ENCODE measurements at regions not wholly inside any gene's neighbourhood (a gene's known extent, or its start where the extent isn't known, plus 50 kb on each side); places are given as distances from the start of the nearest gene placed in this dataset.
"Not testable (repeated sequence)": the region's sequence is repeated elsewhere in the genome, so short reads cannot be mapped to it uniquely, and the experiment has no call there.

DNA sequence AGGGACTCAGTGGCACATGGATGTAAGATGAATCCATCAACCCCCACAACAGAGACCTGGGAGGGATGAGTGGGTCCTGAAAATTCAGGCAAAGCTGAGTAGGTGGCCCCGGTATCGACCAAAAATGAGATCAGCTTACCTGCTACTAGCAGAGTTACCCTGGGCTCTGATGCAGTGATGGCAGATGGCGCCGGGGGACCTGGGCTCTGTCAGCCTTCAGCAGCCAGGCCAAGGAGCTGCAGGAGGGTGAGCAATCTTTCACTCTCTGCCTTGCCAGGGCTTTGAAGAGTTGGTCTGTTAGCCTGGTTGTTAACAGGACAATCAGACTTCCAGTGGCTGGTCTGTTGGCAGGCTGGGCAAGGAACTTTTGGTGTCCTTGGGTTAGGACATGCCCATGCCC lies 1054.8 kb downstream of the SI start:
- DNase-seq (ENCODE audit: low read depth in 4 of 4, low spot score in 3 of 4) = no peak

DNA sequence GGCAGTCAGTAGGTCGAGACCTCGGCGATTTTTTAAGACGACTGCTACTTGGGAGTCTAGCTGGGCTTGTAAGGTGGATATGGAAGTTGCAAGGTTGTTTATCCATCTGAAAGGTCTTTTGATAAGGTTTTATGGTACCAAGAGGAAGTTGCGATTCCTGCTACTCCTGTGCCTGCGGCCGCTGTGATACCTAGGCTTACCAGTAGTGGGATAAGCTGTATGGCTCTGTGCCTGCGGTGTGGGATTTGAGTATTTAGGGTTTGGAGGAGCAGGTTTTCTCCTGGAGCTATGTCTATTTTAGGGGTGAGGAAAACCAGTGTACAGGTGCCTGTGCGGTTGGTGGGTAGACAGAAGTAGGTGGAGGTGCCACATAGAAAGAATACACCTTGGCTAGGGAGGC lies 1059.8 kb downstream of the SI start:
- no peak for DNase-seq (ENCODE audit: low read depth in 4 of 4, low spot score in 3 of 4)

DNA sequence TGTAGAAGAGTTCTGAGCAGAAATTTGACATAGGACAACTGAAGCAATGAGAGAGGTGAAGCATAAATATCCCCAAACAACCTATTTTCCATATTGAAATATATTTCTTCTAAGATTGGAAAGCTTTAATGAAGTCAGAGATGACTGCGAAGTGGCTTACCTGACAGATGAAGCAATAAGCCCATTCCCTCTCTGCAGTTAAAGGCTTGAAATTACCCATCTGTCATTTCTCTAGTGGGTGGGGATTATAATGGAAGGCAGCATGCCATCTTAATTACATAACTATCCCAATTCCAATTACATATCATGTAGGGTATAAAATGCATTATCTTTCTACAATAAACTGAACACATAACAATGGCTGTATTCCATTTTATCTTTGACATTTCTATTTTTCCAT lies 1070.5 kb downstream of the SI start:
- no peak for DNase-seq (ENCODE audit: low read depth in 4 of 4, low spot score in 3 of 4)

DNA sequence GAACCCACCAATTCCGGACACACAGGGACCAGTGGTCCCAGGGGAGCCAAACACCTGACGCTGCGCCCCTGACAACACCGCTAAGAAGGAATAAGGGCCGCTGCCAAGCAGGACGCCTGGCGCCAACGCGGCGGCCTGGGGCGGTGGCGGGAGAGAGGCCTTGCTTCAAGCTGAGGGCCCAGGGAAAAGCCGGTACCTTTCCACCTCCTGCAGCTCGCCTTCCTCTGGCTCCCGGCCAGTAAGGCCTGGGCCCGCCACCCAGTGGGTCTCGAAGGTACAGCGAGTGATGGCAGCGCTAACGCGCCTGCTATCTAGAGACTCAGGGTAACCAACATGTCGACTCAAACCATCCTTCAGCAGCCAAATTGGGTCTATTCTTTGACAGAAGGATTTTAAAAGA lies 1074.1 kb downstream of the SI start:
- DNase-seq (ENCODE audit: low read depth in 4 of 4, low spot score in 3 of 4) = no peak

DNA sequence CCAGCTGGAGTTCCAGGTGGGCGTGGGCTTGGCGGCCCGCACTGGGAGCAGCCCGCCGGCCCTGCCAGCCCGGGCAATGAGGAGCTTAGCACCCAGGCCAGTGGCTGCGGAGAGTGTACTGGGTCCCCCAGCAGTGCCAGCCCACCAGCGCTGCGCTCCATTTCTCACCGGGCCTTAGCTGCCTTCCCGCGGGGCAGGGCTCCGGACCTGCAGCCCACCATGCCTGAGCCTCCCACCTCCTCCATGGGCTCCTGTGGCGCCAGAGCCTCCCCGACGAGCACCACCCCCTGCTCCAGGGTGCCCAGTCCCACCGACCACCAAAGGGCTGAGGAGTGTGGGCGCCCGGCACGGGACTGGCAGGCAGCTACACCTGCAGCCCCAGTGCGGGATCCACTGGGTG lies 1075.3 kb downstream of the SI start:
- not testable (repeated sequence) for DNase-seq (ENCODE audit: low read depth in 4 of 4, low spot score in 3 of 4)

DNA sequence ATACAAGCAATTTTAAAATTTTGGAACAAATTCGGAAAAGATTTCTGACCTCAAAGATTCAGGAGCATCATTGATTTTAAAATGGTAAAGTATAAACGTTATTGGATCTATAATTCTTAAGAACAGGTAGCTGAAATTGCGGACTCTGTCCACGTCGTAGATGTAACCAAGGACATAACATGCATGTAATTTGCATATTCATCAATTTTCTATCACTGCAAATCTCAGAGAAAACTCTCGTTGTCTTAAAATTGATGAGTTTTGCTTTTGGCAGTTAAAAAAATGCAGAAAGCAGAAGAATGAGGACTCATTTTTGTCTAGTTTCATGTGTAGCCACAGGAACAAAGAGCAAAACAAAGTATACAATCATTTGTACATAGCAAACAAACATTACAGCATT lies 1094.4 kb downstream of the SI start:
- DNase-seq (ENCODE audit: low read depth in 4 of 4, low spot score in 3 of 4) = no peak

DNA sequence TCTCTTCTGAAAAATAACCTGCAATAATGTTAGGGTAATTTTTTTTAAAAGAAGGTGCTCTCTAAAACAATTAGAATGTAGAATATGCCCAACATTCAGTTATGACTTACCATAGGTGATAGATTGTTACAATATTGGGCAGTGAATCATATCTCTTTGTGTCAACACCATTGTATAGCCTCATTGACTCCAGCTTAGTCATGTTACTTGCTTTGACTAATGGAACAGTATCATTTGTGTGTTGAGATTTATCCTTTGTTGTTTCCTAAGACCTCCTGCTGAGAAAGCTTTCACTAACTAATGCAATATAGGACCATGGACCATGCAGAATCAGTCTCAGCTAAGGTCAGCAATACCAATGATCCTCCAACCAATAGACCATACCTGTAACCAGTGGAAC lies 1106.4 kb downstream of the SI start:
- DNase-seq (ENCODE audit: low read depth in 4 of 4, low spot score in 3 of 4) = no peak

DNA sequence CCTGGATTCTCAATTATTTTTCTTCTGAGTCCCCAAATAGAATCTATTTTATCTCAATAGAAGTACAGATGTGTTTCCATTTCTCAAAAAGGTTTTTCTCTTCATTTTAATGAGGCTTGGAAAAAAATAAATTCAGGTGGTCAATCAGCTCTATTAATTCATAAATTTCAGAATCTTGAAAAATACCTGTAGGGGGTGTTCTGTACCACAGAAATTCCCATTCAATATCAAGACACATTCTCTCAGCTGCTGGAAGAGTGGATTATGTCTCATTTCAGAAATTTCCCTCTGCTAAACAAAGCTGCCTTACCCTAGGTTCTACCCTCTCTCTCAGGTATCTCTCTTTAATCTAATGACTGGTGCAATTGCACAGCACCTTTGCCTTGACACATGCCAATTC lies 1121.2 kb downstream of the SI start:
- no peak for DNase-seq (ENCODE audit: low read depth in 4 of 4, low spot score in 3 of 4)

DNA sequence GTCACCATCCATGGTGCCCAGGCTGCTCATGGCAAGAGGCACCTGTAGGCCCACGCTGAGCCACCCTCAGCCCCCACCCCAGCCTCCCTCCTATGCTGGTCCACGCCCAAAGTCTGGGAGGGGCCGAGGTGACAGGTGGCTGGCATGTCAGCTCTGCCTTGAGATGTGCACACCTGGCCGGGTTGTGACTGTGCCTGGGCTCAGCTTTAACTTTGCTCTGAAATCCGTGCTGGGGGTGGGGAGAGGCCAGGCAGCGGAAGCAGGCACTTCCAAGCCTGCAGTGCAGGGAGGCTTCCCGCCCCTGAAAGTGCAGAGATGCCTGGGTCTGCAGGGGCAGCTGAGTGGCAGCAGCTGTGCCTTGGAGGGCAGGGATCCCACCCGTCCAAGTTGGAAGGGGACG lies 1124.8 kb downstream of the SI start:
- DNase-seq (ENCODE audit: low read depth in 4 of 4, low spot score in 3 of 4) = no peak

DNA sequence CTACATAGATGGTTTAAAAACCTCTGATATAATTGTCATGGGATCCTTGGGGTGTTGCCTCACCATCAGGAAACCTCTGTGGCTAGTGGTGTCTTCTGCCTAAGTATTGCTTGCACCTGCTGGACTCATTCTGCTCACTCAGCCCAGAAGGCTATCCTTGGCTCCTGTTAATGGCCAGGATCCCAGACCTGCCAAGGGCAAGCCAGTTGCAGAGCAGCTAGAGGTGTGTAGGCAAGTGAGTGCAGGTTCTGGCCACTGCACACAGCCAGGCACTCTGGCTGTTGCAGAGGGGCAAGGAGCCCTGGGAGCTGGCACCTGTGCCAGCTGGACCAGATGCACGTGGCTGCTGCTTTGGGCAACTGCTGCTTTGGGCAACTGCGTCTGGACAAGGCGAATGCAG lies 1125.8 kb downstream of the SI start:
- no peak for DNase-seq (ENCODE audit: low read depth in 4 of 4, low spot score in 3 of 4)

DNA sequence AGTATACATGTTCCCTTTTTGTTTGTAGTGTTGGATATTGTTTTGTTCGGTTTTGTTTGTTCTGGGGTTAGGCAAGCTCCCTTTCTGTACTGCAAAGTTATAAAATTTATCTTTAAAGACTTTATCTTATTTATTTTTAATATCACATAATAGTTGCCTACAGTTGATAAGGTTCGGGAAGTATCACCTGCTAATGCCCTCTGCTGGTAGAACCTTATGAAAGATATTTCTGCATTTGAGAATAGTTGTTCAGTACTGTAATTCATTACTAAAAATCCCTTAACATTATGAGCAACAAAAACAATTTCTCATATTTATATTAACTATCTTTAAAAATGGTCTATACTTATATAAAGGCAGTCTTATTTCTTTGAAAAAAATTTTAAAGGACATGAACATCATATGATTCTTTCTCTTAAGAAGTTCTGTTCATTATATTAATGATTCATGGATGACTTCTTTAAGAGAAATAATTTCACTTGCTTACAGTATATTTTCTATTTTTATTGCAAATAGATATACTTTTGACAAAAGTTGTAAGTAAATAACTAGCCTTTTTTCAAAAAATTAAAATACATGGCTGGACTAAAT lies 1126.8 kb downstream of the SI start:
- DNase-seq (ENCODE audit: low read depth in 4 of 4, low spot score in 3 of 4) = no peak

DNA sequence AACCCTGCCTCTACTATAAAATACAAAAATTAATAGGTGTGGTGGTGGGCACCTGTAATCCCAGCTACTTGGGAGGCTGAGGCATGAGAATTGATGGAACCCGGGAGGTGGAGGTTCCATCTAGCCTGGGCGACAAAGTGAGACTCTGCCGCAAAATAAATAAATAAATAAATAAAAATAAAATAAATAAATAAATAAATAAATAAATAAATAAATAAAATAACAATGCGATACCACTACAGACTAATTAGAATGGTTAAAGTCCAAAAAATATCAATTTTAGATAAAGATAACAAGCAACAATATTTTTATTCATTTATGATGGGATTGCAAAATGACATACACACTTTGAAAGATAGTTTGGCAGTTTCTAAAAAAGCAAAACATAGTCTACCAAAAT lies 1131.5 kb downstream of the SI start:
- no peak for DNase-seq (ENCODE audit: low read depth in 4 of 4, low spot score in 3 of 4)

DNA sequence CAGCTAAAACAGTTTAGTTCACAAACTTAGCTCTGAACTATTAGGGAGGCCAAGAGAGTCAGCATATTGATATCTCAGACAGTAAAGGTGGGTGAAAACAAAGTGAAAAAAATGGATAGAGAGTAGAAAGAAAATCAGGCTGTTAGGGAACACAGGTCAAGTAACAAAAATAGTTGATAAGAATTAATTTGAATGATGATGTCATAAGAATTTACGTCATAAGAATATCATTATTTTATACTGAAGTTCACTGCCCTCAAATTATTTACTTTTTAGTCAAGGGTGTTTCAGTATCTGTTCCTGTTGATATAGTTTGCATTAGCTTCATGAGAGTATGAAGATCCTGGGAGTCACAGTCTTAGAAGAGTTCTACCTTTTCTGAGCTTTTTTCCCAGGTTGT lies 1134.6 kb downstream of the SI start:
- no peak for DNase-seq (ENCODE audit: low read depth in 4 of 4, low spot score in 3 of 4)

DNA sequence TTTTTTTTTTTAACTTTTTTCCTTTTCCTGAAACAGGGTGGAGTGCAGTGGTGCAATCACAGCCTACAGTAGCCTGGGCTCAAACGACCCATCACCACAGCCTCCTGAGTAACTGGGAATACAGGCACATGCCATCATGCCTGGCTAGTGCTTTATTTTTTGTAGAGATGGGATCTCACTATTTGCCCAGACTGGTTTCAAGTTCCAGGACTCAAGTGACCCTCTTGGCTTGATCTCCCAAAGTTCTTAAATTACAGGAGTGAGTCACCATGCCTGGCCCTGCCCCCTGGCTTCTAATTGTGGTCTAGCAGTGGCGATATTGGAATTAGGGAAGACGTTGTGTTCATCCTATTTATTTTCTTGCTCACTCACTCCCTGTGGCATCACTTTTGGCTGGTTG lies 1138.4 kb downstream of the SI start:
- no peak for DNase-seq (ENCODE audit: low read depth in 4 of 4, low spot score in 3 of 4)

DNA sequence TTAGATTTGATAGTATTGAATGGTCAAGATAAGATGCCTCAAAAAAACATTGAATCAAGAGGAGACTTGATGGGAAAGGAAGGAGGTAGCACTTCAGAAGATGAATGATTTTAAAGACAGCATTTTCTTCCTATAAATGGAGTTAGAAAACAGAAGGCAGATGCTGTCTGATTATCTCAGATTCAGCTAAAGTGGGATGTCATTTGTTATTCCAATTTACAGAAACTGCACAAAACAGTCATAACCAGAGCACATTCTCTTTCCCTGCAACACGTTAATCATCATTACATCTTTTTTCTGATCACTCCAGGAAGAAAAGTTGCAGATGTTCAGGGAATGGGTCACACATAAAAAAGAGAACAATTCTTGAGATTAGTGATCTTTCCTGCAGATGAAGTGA lies 1141.8 kb downstream of the SI start:
- DNase-seq (ENCODE audit: low read depth in 4 of 4, low spot score in 3 of 4) = no peak

DNA sequence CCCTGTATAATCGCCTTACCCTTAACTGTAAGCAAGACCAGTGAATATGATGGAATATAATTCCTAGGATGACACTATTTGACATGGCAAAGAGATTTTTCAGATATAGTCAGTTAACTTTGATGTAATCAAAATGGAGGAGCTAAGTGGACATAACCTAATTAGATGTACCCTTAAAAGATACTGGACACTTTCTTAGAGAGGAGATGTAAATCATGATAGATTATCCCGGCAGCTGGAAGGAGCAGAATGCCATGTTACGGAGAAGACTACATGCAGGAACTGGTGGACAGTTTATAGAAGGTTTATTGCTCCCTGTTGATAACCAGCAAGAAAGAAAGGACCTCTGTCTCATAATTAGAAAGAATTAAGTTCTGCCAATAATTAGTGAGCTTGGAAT lies 1142.9 kb downstream of the SI start:
- no peak for DNase-seq (ENCODE audit: low read depth in 4 of 4, low spot score in 3 of 4)

DNA sequence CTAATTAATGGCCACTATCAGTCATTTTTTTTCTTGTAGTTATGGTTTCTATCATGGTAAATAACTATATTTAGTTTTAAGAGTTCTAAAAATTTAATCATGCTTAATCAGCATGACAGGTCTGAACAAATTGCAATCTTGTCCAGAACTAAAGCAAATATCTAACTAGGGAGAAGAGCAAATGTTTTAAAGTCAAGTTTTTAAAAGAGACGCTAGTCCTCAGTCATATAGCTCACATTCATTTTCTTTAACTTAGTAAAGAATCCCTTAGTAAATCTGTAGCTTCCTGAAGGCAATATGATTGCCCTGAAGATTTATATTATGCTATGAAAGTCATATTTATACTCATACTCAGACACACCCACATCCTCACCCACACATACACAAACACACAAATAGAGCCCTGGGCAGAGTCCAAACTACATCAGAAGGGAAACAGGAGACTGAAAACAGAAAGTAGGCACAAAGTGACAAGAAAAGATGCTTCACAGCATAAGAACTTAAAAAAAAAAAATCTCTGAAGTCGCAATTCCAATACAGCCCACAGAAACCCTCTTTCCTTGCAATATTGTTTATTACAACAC lies 1149.1 kb downstream of the SI start:
- DNase-seq (ENCODE audit: low read depth in 4 of 4, low spot score in 3 of 4) = no peak

DNA sequence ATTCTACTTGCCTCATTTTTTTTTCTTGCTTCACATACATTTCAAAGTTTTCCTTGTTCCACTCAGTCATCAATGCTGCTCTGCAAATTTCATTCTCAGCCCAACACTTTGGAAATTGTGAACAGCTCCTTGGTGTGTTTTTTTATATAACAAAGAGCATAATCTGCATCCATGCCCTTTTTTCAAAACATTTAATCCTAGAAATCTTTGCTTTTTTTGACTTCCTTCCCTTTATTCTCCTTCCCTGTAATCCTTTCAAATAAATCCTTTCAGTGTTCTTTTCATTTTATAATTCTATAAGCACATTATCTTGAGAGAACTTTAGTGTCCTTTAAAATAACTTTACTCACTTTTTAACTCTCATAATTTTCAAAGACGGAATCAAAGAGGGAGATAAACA lies 1150.8 kb downstream of the SI start:
- DNase-seq (ENCODE audit: low read depth in 4 of 4, low spot score in 3 of 4) = no peak

DNA sequence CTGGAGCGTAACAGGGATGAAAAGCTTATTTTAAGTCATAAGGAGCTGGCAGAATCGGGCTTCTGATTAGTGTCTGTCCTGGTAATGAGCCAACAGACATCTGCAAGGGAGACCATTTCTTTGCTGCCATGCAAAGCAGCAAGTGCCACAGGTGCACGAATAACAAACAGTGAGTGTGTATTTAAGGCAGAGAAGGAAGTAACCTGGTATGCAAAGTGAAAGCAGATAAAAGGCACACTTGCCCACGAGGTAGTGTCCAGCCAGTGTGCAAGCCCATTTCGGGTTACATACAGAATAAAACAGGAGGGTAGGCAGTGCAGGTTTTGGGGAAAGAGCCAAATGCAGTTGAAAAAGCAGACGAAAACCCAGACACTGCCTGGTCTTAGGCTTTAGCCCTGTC lies 1153.7 kb downstream of the SI start:
- no peak for DNase-seq (ENCODE audit: low read depth in 4 of 4, low spot score in 3 of 4)

DNA sequence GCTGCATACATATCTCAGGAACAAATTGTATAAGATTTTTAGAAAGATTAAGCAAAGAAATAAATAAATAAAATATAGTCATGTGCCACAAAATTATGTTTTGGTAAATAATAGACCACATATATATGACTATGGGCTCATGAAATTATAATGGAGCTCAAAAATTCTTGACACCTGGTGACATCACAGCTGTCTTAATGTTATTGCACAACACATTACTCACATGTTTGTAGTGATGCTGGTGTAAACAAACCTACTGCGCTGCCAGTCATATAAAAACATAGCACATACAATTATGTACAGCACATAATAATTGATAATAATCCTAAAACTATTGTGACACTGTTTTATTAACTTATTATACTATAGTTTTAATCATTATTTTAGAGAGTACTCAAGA lies 1159.1 kb downstream of the SI start:
- DNase-seq (ENCODE audit: low read depth in 4 of 4, low spot score in 3 of 4) = no peak

DNA sequence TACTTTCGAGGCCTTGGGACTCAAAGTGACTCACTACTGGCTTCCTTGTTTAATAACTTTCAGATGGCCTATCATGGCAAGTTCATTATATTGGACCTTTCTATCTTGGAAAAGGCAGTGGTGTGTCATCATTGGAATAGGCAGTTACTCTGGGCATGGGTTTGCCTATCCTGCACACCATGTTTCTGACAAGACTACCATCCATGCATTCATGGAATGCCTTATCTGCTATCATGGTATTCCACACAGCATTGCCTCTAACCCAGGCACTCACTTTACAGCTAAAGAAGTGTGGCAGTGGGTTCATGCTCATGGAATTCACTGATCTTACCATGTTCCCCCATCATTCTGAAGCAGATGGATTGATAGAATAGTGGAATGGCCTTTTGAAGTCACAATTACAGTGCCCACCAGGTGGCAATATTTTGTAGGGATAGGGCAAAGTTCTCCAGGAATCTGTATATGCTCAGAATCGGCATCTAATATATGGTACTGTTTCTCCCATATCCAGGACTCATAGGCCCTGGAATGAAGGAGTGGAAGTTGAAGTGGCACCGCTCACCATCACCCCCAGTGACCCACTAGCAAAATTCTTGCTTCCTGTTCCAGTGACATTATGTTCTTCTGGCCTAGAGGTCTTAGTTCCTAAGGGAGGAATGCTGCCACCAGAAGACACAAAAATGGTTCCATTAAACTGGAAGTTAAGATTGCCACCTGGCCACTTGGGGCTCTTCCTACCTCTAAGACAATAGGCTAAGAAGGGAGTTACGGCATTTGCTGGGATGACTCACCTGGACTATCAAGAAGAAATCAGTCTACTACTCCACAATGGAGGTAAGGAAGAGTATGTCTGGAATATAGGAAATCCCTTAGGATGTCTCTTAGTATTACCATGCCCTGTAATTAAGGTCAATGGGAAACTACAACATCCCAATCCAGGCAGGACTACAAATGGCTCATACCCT lies 1161.4 kb downstream of the SI start:
- DNase-seq (ENCODE audit: low read depth in 4 of 4, low spot score in 3 of 4) = no peak

DNA sequence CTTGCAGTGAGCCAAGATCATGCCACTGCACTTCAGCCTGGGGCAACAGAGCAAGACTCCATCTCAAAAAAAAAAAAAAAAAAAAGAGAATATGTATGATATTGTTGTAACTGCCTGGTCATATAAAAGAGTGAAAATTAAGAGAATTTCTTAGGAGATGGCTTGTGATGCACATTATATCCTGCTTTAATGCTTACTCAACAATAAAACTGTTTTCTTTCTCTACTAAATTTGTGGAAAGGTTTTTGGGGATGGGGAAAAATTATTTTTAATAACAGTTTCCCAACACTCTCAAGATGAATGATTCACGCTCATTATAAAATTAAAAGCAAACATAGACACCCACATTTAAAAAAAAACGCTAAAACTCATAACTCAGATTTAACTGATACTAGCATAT lies 1163.0 kb downstream of the SI start:
- DNase-seq (ENCODE audit: low read depth in 4 of 4, low spot score in 3 of 4) = no peak
